Kidney (tissue), 13 donors: ENCODE measurements at regions not wholly inside any gene's neighbourhood (a gene's known extent, or its start where the extent isn't known, plus 50 kb on each side); places are given as distances from the start of the nearest gene placed in this dataset.

Source experiments
- DNase-seq, 5 donors: peaks; one replicate each; pipeline ENCODE4 v3.0.0-alpha.2; 2013 to 2020
- FAIRE-seq: peaks from 2 replicates; lab custom pipeline; 2012; peaks lifted over from hg19 to GRCh38; lab: Jason Lieb, UNC
- H3K27ac ChIP-seq, 2 donors: one replicate each; pipeline ENCODE4 v1.7.0; 2013; ENCODE audit warnings: low read depth in 2 of 2, low read length in 2 of 2, inconsistent platforms in 1 of 2
- H3K27me3 ChIP-seq: one replicate; pipeline ENCODE4 v1.7.1; 2013; ENCODE audit warnings: low read length, inconsistent platforms; ENCODE audit not compliant: control insufficient read depth, insufficient read depth
- H3K36me3 ChIP-seq, 3 donors: one replicate each; pipeline versions ENCODE4 v1.7.0 to v1.7.1; 2013; ENCODE audit warnings: low read length in 3 of 3, control low read depth in 1 of 3, inconsistent platforms in 1 of 3; ENCODE audit not compliant: insufficient read depth in 3 of 3, control insufficient read depth in 2 of 3
- H3K4me1 ChIP-seq, 3 donors: one replicate each; pipeline versions ENCODE4 v1.7.0 to v1.7.1; 2013; ENCODE audit warnings: low read length in 3 of 3, inconsistent platforms in 1 of 3, low read depth in 1 of 3; ENCODE audit not compliant: control insufficient read depth in 2 of 3, insufficient read depth in 2 of 3
- H3K4me3 ChIP-seq, 3 donors: one replicate each; pipeline versions ENCODE4 v1.7.0 to v1.8.1; 2013; ENCODE audit warnings: low read length in 3 of 3, control low read depth in 1 of 3, inconsistent platforms in 1 of 3
- H3K9ac ChIP-seq, 3 donors: one replicate each; pipeline versions ENCODE4 v1.7.0 to v1.7.1; 2013; ENCODE audit warnings: low read length in 3 of 3, control low read depth in 1 of 3, inconsistent platforms in 1 of 3
- H3K9me3 ChIP-seq, 3 donors: one replicate each; pipeline versions ENCODE4 v1.7.0 to v1.7.1; 2013; ENCODE audit warnings: low read length in 3 of 3, control low read depth in 1 of 3, inconsistent platforms in 1 of 3; ENCODE audit not compliant: control insufficient read depth in 2 of 3, insufficient read depth in 1 of 3
- CTCF ChIP-seq: IDR thresholded peaks from 3 replicates; pipeline ENCODE4 v1.5.1; 2012; ENCODE audit warnings: mild to moderate bottlenecking, moderate library complexity, borderline replicate concordance; ENCODE audit not compliant: insufficient read depth; ENCODE audit errors: extremely low read depth
- intact Hi-C: fragments of 100-400 bp; cut with DNase I; formaldehyde crosslinking; loops from one replicate; pipeline ENCODE4 v1.11.1; 2022
- donor health status: control.
- donor health status: control.
- donor health status: control.
- donor health status: control.
- donor health status: control.
- donor health status: DM: yes; HTN: yes; CAD: no.
- donor health status: Normal renal cell carcinoma (clear cell type).

GRCh38 chr3:159323848-159324247, 522.0 kb downstream of the MFSD1 start:
- no peak for DNase-seq
- no peaks in the 10 kb centered on the region for H3K36me3 ChIP-seq
- H3K9me3 ChIP-seq, result no peaks in the 10 kb centered on the region
- intact Hi-C loops, result no loop called here
- H3K27ac ChIP-seq, result no peak overlapping the region
- H3K27me3 ChIP-seq, result no peaks in the 10 kb centered on the region
- no peaks in the 10 kb centered on the region for H3K4me1 ChIP-seq
- H3K4me3 ChIP-seq, result no peak overlapping the region
- TF ChIP-seq CTCF, result no peak
- no peak overlapping the region for H3K9ac ChIP-seq
- no peak for FAIRE-seq

GRCh38 chr3:159326998-159327397, 525.1 kb downstream of the MFSD1 start:
- intact Hi-C loops, result no loop called here
- FAIRE-seq, result no peak
- Histone ChIP-seq H3K9ac (no peak overlapping the region), H3K4me3 (no peak overlapping the region), H3K27ac (no peak overlapping the region), H3K9me3 (no peaks in the 10 kb centered on the region), H3K4me1 (no peaks in the 10 kb centered on the region), H3K36me3 (no peaks in the 10 kb centered on the region), H3K27me3 (no peaks in the 10 kb centered on the region)
- no peak for DNase-seq
- TF ChIP-seq CTCF, result no peak

- FAIRE-seq (no peak), DNase-seq (no peak)
- no peak overlapping the region for H3K4me3 ChIP-seq
- no peak overlapping the region for H3K9ac ChIP-seq
- no peaks in the 10 kb centered on the region for H3K4me1 ChIP-seq
- H3K27me3 ChIP-seq, result no peaks in the 10 kb centered on the region
- intact Hi-C loops, result no loop called here
- H3K27ac ChIP-seq, result no peak overlapping the region
- no peaks in the 10 kb centered on the region for H3K36me3 ChIP-seq
- TF ChIP-seq CTCF, result no peak
- no peaks in the 10 kb centered on the region for H3K9me3 ChIP-seq
Measured at GRCh38 chr3:159332535-159333099, 530.8 kb downstream of the MFSD1 start.

- intact Hi-C loops, result no loop called here
- no peak overlapping the region for H3K27ac ChIP-seq
- no peak for TF ChIP-seq CTCF
- H3K27me3 ChIP-seq, result no peaks in the 10 kb centered on the region
- no peak overlapping the region for H3K4me3 ChIP-seq
- H3K9ac ChIP-seq, result no peak overlapping the region
- no peaks in the 10 kb centered on the region for H3K36me3 ChIP-seq
- H3K4me1 ChIP-seq, result no peaks in the 10 kb centered on the region
- FAIRE-seq (no peak), DNase-seq (peak in 2 of 5 donors; percentile 7 to 29)
- H3K9me3 ChIP-seq, result peaks cover 0 to 6% (median 0%) of the 10 kb centered on the region in 3 donors
Measured at GRCh38 chr3:159339131-159339530, 537.3 kb downstream of the MFSD1 start.
